ENCODE measurements at regions not wholly inside any gene's neighbourhood (a gene's known extent, or its start where the extent isn't known, plus 50 kb on each side); places are given as distances from the start of the nearest gene placed in this dataset.

- no peak overlapping the region for H3K27ac ChIP-seq (ENCODE audit: low read depth)
- ATAC-seq (no peak), DNase-seq (ENCODE audit: low spot score) (no peak)
- Mint-ChIP-seq H3K36me3 (ENCODE audit: low read depth) (peaks cover 25% of the 10 kb centered on the region; the same call in 2 of the 3 replicates), H3K27ac (no peak overlapping the region), H3K4me3 (no peak overlapping the region), H3K4me1 (no peaks in the 10 kb centered on the region), H3K27me3 (ENCODE audit: insufficient read depth, low read depth, poor library complexity) (peaks cover 3% of the 10 kb centered on the region), H3K9me3 (peaks cover 91% of the 10 kb centered on the region)
- no peaks in the 10 kb centered on the region for H3K4me1 ChIP-seq (ENCODE audit: insufficient read depth)
- H3K4me3 ChIP-seq = no peak overlapping the region
- H3K9me2 ChIP-seq (ENCODE audit: insufficient read depth) = no peaks in the 10 kb centered on the region
- no peak overlapping the region for H3K4me2 ChIP-seq
- no peak overlapping the region for H2AFZ ChIP-seq
- H3K79me2 ChIP-seq (replicated peaks; ENCODE audit: insufficient read depth) = no peaks in the 10 kb centered on the region
- TF ChIP-seq EZH2phosphoT487 (IDR thresholded peaks at IDR 0.05; ENCODE audit: unreplicated experiment) (no peak), JUNB (IDR thresholded peaks at IDR 0.05; ENCODE audit: unreplicated experiment) (no peak), ZNF462 (CRISPR knock-in tag; IDR thresholded peaks at IDR 0.05) (no peak), ZNF114 (CRISPR knock-in tag; IDR thresholded peaks at IDR 0.05) (no peak), STAT1 (IDR thresholded peaks at IDR 0.05; ENCODE audit: unreplicated experiment) (no peak), NANOG (IDR thresholded peaks at IDR 0.05; ENCODE audit: borderline replicate concordance) (no peak), ZNF331 (CRISPR knock-in tag; IDR thresholded peaks at IDR 0.05; ENCODE audit: low read depth) (no peak), REST (IDR thresholded peaks at IDR 0.05; ENCODE audit: unreplicated experiment) (no peak), EZH2 (IDR thresholded peaks at IDR 0.05; ENCODE audit: low read depth, unreplicated experiment) (no peak), ETS1 (IDR thresholded peaks at IDR 0.05) (no peak), CTCF (conservative IDR thresholded peaks at IDR 0.05; ENCODE audit: low read depth in 2 of 2) (no peak), CREB1 (CRISPR knock-in tag; IDR thresholded peaks at IDR 0.05; ENCODE audit: low read depth) (no peak), POLR2AphosphoS5 (IDR thresholded peaks at IDR 0.05; ENCODE audit: low read depth) (no peak)
- H3F3A ChIP-seq (replicated peaks; ENCODE audit: low read depth) = no peaks in the 10 kb centered on the region
- no peaks in the 10 kb centered on the region for H3K27me3 ChIP-seq (ENCODE audit: insufficient read depth)
- no peaks in the 10 kb centered on the region for H4K20me1 ChIP-seq (replicated peaks; ENCODE audit: insufficient read depth)
- H3K36me3 ChIP-seq (ENCODE audit: insufficient read depth) = no peaks in the 10 kb centered on the region; the same call in 1 of the 2 replicates
These were observed 979.9 kb downstream of the TYW1 start for GRCh38 chr7:67976490-67976889.
